ENCODE measurements at regions not wholly inside any gene's neighbourhood (a gene's known extent, or its start where the extent isn't known, plus 50 kb on each side); places are given as distances from the start of the nearest gene placed in this dataset.

GRCh38 chr6:80969439-80969838, 783.0 kb downstream of the TENT5A start:
- no peak for TF ChIP-seq MYC (IDR thresholded peaks at IDR 0.05; ENCODE audit: borderline replicate concordance, low read length)
- no peak for TF ChIP-seq CTCF (IDR thresholded peaks at IDR 0.05)
- no peak for TF ChIP-seq POLR2A (IDR thresholded peaks at IDR 0.05; ENCODE audit: low read length)
- TF ChIP-seq MAFK (IDR thresholded peaks at IDR 0.05; ENCODE audit: partially characterized antibody): no peak
- no peak for TF ChIP-seq E2F6 (IDR thresholded peaks at IDR 0.05; ENCODE audit: borderline replicate concordance, low read depth)
- no peak for TF ChIP-seq CBX8 (IDR thresholded peaks at IDR 0.05)
- TF ChIP-seq FOXS1 (CRISPR knock-in tag; IDR thresholded peaks at IDR 0.05): no peak
- TF ChIP-seq RNF2 (IDR thresholded peaks at IDR 0.05; ENCODE audit: borderline replicate concordance, low read depth): no peak
- TF ChIP-seq CBX2 (IDR thresholded peaks at IDR 0.05; ENCODE audit: borderline replicate concordance, low read depth): no peak
- no peak for TF ChIP-seq USF2 (IDR thresholded peaks at IDR 0.05)
- no peak for TF ChIP-seq REST (IDR thresholded peaks at IDR 0.05)
- no peak for TF ChIP-seq RCOR1 (IDR thresholded peaks at IDR 0.05; ENCODE audit: low read depth, low read length)
